Fibroblast of peridontal ligament (primary cell): ENCODE measurements at regions not wholly inside any gene's neighbourhood (a gene's known extent, or its start where the extent isn't known, plus 50 kb on each side); places are given as distances from the start of the nearest gene placed in this dataset.
"Not testable (repeated sequence)": the region's sequence is repeated elsewhere in the genome, so short reads cannot be mapped to it uniquely, and the experiment has no call there.

Experiments
- DNase-seq: peaks from one replicate; pipeline ENCODE4 v3.0.0-alpha.2; 2010; ENCODE audit errors: extremely low read depth

DNA sequence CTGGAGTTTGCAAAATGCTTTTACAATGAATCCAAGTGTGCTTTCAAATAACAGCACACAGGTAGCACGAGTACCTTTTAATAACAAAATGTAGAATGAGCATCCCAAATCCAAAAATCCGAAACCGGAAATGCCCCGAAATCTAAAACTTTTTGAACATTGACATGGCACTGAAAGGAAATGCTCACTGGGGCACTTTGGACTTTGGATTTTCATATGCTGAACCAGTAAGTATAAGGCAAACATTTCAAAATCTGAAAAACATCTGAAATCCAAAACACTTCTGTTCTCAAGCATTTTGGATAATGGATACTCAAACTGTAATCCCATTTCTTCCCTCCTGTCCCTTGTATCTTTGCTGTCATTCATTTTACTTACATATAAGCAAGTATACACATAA lies 50.1 kb downstream of the GCNT4 start:
- no peak for DNase-seq

DNA sequence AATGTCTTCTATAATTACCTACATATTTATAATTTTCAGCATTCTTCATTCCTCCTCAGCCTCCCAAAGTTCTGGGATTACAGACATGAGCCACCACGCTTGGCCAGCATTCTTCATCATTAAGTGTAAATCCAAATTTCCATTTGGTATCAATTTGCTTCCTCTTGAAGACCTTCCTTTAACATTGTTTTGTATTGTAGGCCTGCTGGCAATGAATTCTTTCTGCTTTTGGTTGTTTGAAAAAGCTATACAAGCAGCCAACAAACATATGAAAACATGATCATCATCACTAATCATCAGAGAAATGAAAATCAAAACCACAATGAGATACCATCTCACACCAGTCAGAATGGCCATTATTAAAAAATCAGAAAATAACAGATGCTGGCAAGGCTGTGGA lies 56.4 kb downstream of the GCNT4 start:
- DNase-seq, result peak; percentile 36

DNA sequence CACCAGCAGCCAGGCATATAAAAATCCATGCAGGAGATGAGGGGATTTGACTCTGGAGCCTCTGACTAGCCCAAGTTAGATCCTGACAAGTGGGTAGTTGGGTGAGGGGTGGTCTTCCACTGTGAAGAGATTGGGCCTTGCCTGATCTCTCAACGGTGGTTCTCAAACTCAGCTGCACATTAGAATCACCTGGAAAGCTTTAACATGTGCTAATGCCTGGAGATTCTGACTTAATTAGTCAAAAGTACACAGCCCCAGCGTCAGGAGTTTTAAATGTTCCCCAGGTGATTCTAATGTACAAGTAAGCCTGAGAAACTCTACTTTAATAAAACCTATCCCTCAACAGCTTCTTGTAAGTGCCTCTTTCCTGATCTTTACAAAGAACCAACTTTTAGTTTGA lies 57.5 kb downstream of the GCNT4 start:
- DNase-seq, result no peak

DNA sequence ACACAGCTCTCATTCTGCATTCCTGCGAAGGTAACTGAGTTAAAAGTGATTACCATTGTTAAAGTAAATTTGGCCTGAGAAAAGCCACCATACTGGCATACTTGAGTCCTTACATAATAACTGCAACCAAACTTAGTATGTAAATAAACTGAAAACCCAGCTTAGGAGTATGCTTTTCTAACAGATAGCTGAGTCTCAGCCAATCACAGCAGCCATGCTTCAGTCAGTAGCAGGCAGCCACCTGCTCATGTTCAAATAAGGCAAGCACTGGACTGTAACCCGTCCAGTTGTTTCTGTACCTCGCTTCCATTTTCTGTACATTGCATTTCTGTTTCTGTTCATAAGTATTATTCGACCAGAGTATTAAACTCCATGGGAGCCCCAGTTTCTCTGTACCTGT lies 58.6 kb downstream of the GCNT4 start:
- DNase-seq, result peak; percentile 32

DNA sequence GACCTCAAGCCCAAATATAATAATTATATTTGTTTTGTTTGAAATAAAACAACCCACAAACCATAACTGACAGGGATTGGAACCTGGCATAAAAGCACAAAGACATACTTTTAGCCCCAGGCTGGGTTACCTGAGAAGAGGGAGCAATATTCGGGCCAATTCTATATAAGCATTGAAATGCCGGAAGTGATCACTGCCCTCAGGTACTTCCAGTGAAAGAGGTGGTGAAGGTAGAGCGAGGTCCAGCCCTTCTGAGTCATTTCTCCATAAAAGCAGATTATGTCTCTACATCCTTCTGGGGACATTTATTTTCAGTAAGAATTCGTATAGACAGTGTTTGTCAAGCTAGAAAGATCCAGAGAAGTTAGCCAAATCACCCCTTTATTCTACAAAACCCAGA lies 59.6 kb downstream of the GCNT4 start:
- no peak for DNase-seq

DNA sequence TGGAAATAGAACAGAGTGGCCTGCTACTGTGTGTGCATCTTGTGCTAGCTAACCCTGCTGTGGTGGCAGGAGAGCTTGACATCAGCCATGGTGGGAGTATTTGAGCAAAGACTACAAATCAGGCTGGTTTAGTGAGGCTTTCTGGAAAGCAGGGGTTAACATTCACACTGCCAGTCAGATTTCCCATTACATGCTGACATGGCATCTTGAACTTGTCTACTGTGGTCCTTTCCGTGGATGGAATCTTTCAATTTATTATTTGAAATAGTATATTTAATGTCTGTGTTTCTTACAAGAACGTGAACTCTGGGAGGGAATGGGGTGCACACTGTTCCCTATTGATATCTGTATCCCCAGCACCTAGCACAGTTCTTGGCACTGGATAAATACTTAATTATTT lies 60.8 kb downstream of the GCNT4 start:
- no peak for DNase-seq

DNA sequence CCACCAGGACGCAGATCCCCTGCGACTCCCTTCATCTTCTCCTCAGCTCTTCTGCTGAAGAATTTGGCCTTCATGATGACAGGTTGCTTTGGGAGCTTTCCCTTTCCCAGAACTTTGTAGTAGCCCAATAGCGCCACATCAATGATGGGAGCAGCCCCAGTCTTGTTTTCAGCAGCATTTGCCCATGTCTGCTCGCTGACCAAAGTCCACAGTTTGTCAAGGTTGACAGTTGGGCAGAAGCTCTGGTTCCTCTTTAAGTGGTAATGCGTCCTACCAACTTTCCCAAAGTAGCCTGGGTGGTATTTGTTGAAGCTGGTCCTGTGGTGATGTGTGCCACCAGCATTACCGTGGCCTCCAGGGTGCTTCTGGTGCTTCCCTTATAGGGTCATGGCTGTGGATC lies 62.2 kb downstream of the GCNT4 start:
- DNase-seq, result no peak

DNA sequence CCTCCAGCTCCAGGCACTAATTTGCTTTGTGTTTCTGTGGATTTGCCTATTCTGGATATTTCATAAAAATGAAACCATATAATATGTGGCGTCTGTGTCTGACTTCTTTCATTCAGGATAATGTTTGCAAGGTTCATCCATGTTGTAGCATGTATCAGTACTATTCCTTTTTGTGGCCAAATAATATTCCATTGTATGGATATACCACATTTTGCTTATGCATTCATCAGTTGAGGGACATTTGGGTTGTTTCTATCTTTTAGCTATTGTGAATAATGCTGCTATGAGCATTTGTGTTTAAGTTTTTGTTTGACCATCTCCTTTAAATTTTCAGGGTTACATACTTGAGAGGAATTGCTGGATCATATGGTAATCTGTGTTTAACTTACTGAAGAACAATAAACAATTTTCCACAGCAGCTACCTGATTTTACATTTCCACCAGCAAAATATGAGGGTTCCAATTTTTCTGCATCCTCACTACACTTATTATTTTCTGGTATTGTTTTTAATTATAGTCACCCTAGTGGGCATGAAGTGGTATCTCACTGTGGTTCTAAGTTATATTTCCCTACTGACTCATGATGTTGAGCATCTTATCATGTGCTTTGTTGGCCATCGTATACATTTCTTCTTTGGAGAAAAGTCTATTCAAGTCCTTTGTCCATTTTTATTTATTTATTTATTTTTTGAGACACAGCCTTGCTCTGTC lies 63.9 kb downstream of the GCNT4 start:
- no peak for DNase-seq

DNA sequence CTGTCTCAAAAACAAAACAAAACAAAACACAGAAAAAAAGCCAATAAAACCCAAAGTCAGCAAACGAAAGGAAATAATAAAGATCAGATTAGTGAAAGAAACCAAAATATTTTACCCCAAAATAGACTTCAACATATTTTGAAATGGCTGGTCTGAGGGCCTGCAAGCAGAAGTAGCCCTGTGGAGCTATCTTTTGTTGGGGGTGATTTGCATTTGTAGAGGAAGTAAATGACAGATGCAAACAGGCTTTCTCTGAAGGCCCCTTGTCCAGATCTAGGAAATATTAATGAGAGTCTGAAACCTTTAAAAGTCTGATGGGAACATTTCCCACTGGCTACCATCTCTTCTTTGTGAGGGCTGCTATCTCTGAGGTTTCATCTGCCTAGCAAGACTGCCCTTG lies 74.0 kb downstream of the GCNT4 start:
- no peak for DNase-seq

DNA sequence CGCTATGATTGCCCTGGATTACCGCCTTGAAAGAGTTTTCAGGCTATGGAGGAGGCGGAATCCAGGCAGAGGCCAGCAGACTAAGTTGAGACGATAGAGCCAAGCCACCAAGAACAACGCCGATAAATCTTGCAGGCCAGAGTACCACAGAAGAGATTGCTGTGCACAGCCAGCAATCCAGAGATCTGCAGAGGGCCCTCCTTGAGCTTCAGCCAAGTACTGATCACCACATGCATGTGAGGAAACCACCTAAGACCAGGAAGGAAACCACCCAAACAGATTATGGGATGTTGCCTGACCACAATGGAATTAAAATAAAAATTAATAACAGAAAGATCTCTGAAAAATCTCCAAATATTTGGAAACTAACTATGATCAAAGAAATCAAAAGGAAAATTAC lies 74.9 kb downstream of the GCNT4 start:
- DNase-seq, result peak; percentile 18

DNA sequence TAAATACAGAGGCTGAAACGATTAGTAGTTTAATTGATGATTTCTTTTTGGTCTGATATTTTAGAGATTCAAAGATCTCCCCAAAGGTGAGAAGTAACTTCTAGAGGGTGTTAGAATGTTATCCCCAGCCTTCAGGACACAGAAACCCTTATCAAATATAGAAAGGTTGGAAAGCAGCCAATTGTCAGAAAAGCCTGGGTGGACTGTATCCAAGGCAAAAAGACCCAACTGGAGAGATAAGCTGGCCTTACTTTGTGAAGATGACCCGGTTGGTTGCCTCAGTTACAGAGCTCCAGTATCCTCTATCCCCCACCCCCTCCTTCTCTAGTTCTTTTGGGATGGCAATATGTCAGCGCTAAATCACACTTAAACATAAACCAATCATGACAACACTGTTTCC lies 75.7 kb downstream of the GCNT4 start:
- DNase-seq, result no peak

DNA sequence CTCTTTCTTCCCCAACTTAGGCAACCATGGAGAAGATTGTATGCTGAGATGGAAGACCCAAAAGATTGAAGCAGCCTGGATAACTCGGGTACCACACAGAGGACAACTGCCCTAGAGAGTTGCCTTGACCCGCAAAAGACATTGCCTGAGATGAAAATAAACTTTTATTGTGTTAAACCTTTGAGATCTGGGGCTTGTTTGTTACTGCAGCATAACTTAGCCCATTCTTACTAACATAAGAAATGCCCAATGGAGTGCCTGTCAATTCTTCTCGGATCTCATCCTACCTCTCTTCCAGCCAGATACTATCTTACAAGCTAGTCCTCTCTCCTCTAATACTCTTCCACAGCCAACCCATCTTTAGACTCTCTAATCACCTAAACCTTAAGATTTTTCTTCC lies 76.8 kb downstream of the GCNT4 start:
- no peak for DNase-seq

DNA sequence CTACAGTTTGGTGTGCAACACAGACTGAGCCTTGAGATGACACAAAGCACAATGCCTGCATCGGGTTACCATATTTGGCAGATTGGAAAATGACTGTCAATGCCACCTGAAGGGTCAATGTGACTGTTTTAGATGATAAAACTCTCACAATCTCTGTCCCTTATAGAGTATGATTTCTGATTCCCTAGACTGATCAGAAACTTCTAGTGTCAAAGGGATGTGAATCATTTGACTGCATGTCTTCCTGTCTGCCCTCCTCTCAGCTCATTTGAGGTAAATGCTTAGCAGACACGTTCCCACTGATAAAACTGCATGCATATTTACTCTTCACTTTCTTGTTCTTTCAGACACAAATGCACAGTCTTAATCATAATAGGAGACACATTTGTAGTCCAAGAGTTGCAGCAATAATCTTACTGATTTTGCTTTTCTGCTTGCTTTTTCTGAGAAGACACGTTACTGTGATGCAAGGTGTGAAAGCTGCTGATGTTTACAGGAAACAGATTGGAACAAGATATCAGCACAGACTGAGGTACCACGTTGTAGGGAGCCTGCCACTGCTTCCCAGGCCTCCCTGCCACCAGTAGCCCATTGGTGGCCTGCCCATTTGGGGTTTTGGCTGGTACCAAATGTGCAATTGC lies 77.8 kb downstream of the GCNT4 start:
- DNase-seq, result no peak

DNA sequence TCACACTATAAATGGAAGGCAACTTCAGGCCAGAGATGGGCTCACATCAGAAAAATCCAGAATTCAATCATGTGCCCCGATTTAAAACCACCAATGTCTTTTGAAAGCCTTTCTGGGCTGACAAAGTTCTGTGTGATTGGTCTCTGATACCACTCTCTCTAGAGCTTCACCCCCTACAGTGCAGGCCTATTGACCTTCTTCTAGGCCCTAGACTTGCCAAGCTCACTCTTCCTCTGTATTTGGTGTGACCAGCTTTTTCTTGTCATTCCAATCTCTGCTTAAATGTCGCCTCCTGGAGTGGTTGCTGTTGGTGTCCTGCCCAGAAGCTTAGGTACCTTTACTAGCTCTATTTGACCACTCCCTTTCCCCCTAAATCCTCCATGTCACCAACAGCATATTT lies 78.7 kb downstream of the GCNT4 start:
- DNase-seq, result no peak

DNA sequence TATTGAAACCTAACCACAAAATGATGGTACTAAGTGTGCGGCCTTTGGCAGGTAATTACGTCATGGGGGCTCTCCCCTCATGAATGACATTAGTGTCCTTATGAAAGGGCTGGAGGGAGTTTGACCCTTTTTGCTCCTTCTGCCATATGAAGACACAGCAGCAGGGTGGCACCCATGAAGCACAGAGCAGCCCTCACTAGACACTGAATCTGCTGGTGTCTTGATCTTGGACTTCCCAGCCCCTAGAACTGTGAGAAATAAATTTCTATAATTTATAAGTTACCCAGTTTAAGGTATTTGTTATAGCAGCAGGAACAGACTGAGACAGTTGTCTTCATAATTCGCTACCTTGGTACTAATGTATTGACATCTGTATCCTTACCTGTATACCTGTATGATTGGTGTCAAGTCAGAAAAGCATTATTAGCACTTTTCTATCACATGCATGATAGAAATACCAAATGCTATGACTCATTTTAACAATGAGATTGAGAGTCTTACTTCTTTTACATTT lies 80.4 kb downstream of the GCNT4 start:
- DNase-seq, result no peak

DNA sequence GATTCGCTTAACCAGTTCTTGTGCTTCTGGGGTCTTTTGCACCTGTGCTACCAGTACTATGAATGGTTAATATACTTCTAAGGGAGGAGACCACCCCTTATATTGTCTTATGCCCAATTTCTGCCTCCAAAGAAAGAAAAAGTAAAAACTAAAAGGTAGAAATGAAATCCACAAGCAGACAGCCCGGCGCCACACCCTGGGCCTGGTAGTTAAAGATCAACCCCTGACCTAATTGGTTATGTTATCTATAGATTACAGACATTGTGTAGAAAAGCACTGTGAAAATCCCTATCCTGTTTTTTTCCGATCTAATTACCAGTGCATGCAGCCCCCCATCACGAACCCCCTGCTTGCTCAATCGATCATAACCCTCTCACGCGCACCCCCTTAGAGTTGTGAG lies 81.5 kb downstream of the GCNT4 start:
- DNase-seq, result not testable (repeated sequence)

DNA sequence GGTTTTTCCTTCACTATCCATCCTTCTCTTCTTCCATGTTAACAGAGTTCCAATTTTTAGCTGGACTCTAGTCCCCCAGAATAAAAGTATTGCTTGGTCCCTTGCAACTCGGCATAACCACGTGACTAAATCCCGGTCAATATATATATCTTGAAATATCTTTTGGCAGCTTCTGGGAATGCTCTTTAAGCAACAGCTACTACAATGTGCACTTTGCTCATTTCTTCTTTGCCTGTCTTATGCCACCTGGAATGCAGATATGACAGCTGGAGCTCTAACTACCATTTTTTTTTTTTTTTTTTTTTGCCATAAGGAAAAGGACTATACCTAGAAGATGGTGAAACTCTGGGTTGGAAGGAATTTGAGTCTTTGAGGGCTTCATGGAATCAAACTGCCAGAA lies 82.6 kb downstream of the GCNT4 start:
- no peak for DNase-seq

DNA sequence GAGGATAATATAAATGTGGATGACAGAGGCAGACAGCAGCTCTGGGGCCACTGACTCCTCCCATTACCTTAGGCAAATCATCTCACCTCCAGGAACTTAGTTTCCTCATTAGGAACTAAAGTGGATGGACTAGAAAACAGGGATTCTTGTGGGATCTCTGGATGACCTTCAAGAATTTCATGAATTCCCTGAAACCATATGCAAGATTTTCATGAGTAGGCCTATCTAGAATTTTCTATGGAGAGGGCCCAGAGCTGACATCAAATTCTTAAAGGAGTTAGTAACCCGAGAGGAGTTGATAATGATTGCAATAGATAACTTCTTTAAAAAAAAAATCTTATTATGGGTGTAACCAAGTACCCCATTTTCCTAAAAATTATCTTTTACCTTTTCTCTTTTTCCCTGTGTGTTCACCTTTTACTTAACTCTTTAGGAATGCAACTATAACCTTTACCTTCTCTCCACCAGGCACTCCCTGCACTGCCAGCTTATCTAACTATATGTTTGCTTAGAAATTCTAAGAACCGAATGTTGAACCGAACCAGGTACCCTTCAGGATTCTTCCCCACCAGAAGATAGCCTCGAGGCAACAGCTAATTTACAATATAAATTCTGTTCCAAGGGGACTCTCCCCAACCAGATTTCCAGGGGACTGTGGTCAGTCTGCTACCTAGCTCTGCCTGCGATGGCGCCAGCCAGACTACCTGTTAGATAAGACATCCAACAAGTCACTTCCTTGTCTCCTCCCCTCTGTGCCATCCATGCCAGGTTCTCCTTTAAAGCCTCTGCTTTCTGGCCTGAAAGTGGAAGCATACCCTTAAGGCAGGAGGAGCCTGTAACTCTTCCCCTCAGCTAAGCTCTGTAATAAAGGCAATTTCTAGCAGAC lies 86.0 kb downstream of the GCNT4 start:
- peak; percentile 56 for DNase-seq

DNA sequence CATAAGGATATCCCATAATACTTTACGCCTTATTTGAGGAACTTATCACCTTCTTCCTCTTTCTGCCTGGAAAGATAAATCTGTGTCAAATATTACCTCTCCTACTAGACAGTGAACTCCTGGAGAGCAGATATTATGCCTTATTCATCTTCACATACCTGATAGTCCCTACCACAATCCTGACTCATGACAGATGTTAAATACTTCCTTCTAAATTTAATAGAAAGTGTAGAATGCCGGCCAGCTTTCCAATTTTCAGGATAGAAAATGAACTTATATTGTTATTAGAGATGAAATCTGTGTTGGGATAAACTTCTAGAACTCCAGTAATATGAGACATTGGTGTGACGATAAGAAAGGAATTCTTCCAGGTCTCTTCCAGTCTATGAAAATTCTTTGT lies 89.0 kb downstream of the GCNT4 start:
- DNase-seq, result no peak

DNA sequence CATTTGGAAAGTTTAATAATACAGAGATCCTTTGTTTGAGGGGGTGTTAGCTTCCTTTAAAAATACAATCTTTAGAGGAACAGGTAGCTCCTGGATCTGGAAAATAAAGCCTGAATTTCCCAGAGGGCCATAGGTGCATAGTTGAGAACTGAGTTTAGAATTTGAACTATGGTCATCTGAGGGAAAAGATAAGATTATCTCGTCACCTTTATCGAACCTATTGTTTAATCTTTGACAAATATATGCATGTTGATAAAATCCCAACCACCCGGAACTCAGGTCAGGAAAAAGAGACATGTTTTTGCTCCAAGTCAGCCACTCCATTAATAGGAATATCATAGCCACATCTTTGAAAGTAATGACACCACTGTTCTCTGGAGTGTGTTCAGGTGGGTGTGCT lies 91.7 kb upstream of the FAM169A start:
- DNase-seq, result no peak

DNA sequence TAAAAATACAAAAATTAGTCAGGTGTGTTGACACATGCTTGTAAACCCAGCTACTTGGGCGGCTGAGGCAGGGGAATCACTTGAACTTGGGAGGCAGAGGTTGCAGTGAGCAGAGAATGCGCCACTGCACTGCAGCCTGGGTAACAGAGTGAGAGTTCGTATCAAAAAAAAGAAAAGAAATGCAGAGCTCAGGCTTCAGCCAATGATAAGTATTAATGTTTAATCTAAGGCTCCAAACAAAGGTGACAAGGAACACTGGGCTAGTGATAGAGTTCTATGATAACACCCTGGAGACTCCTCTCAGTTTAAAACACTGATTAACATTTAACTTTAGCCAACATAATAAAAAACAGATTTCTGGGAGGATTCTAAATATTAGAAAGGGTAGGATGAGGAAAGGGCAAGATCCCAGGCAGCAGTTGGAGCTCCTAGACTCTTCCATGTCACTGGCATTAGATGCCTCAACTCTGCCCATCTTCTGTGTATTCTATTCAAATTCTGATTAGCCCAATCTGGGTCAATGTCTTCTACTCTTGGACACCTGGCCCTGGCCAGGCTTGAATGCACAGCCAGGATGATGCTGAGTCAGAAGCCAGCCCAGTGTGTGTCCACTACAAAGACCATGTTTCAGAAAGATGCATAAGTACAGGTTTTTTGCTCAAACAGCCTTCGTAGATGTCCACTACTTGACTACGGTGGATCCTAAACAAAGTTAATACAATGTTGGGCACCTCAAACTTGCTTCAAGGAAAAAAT lies 91.0 kb upstream of the FAM169A start:
- no peak for DNase-seq

DNA sequence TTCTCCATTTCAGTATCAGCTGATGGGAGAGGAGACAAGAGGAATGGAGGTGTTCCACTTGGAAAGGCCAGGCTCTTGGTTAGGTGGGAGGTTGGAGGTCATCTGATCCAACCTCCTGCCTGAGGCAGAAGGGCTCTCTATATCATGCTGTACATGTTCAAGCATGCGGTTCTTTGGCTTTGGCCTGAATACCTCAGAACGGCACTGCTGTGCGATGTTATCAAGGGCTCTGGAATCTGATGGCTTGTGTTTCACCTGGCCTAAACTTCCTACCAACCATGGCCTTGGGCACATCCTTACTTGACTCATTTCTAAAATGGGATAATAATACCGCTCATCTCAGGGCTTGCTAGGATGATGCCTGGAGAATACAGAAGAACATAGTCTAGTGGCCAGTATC lies 90.1 kb upstream of the FAM169A start:
- DNase-seq, result no peak
